Ecto neural progenitor cell (in vitro differentiated cells): ENCODE measurements at regions not wholly inside any gene's neighbourhood (a gene's known extent, or its start where the extent isn't known, plus 50 kb on each side); places are given as distances from the start of the nearest gene placed in this dataset.

Experiments used
- DNase-seq: peaks from one replicate; pipeline ENCODE4 v3.0.0-alpha.2; 2018; ENCODE audit warnings: low spot score

DNA sequence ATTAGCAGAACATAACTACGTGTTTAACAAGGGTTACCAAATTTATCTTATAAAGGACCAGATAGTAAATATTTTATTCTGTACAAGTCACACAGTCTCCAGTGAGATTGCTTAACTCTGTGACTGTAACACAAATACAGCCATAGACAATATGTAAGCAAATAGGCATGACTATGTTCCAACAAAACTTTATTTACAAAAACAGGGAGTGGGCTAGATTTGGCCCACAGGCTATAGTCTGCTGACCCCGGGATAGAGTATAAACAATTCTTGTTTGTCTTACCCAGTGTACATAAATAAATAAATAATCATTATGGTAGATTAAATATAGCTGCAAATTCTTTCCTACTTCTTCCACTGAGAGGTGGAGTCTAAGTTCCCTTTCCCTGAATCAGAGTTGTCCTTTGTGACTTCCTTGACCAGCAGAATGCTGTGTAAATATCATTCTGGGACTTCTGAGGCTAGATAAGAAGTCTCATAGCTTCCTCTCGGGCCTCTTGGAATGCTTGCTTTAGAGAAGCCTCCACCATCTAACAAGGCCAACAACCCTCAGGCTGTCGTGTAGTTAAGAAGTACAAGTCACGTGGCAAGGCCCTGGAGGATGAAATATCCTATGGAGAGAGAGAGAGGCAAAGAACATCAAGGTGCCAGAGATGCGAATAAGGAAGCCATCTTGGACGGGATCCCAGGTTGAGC lies 59.1 kb upstream of the TMEM244 start:
- DNase-seq, result no peak

DNA sequence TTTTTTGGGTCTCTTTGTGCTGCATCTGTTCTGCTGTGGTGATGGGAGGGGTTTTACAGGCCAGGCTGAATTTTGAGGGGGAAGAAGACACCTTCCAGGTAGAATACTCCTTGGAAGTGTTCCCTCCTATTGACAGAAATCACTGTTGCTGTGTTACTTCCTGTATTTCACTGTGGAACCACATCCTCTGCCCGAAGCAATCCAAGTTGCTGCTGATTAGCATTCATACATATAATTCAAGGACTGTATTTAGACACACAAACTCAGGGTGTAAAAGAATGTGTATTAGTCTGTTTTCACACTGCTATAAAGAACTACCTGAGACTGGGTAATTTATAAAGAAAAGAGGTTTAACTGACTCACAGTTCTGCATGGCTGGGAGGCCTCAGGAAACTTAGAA lies 50.6 kb upstream of the TMEM244 start:
- no peak for DNase-seq
